ENCODE measurements at regions not wholly inside any gene's neighbourhood (a gene's known extent, or its start where the extent isn't known, plus 50 kb on each side); places are given as distances from the start of the nearest gene placed in this dataset.
A peak's percentile ranks its signal among the peaks of the same experiment; 100 is the strongest.
"Not testable (repeated sequence)": the region's sequence is repeated elsewhere in the genome, so short reads cannot be mapped to it uniquely, and the experiment has no call there.

GRCh38 chr6:19934996-19935591 is 97.9 kb downstream of the ID4 start:
- peak in 1 of 2 donors; percentile 64 for ATAC-seq
- in situ Hi-C loops (cut with MboI; ENCODE audit: low sequenced_read_pairs in 4 of 4) (no loop called here), intact Hi-C loops (cut with DNase I; ENCODE audit: low total_unique reads) (no loop called here)
- Histone ChIP-seq H3K4me1 (no peaks in the 10 kb centered on the region), H3K4me3 (no peak overlapping the region), H3K27ac (no peak overlapping the region), H3K9me3 (no peaks in the 10 kb centered on the region), H3K27me3 (no peaks in the 10 kb centered on the region), H3K36me3 (no peaks in the 10 kb centered on the region)
- TF ChIP-seq CTCF (IDR thresholded peaks at IDR 0.05 in 4 of 5, conservative IDR thresholded peaks at IDR 0.05 in 1 of 5) (no peak), POLR2A (IDR thresholded peaks at IDR 0.05) (no peak)
- DNase-seq: peak in 1 of 2 donors; percentile 37

DNA sequence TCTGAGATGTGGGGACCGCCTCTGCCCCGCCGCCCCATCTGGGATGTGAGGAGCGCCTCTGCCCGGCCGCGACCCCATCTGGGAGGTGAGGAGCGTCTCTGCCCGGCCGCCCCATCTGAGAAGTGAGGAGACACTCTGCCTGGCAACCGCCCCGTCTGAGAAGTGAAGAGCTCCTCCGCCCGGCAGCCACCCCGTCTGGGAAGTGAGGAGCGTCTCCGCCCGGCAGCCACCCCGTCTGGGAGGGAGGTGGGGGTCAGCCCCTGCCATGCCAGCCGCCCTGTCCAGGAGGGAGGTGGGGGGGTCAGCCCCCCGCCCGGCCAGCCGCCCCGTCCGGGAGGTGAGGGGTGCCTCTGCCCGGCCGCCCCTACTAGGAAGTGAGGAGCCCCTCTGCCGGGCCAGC is 102.2 kb downstream of the ID4 start:
- H3K27ac ChIP-seq; H3K9me3 ChIP-seq; DNase-seq; intact Hi-C loops (cut with DNase I; ENCODE audit: low total_unique reads); H3K36me3 ChIP-seq; in situ Hi-C loops (cut with MboI; ENCODE audit: low sequenced_read_pairs in 4 of 4); ATAC-seq; H3K4me1 ChIP-seq; H3K4me3 ChIP-seq; H3K27me3 ChIP-seq: not testable (repeated sequence)

- ATAC-seq; H3K27ac ChIP-seq; H3K9me3 ChIP-seq; H3K27me3 ChIP-seq; in situ Hi-C loops (cut with MboI; ENCODE audit: low sequenced_read_pairs in 4 of 4); DNase-seq; H3K4me3 ChIP-seq; intact Hi-C loops (cut with DNase I; ENCODE audit: low total_unique reads); H3K36me3 ChIP-seq; H3K4me1 ChIP-seq: not testable (repeated sequence)
Observed at GRCh38 chr6:19939926-19940325, 102.8 kb downstream of the ID4 start.

GRCh38 chr6:19943042-19943441 is 105.9 kb downstream of the ID4 start:
- Histone ChIP-seq H3K9me3 (no peaks in the 10 kb centered on the region), H3K4me3 (no peak overlapping the region), H3K4me1 (no peaks in the 10 kb centered on the region), H3K36me3 (no peaks in the 10 kb centered on the region), H3K27me3 (no peaks in the 10 kb centered on the region), H3K27ac (no peak overlapping the region)
- no peak for ATAC-seq
- in situ Hi-C loops (cut with MboI; ENCODE audit: low sequenced_read_pairs in 4 of 4): no loop called here
- no peak for TF ChIP-seq POLR2A (IDR thresholded peaks at IDR 0.05)
- no peak for TF ChIP-seq CTCF (IDR thresholded peaks at IDR 0.05 in 4 of 5, conservative IDR thresholded peaks at IDR 0.05 in 1 of 5)
- intact Hi-C loops (cut with DNase I; ENCODE audit: low total_unique reads): no loop called here
- DNase-seq: no peak

GRCh38 chr6:19945843-19946358 is 108.7 kb downstream of the ID4 start:
- H3K27ac ChIP-seq: no peak overlapping the region
- no peaks in the 10 kb centered on the region for H3K4me1 ChIP-seq
- TF ChIP-seq CTCF (IDR thresholded peaks at IDR 0.05 in 4 of 5, conservative IDR thresholded peaks at IDR 0.05 in 1 of 5): no peak
- no peak for TF ChIP-seq POLR2A (IDR thresholded peaks at IDR 0.05)
- in situ Hi-C loops (cut with MboI; ENCODE audit: low sequenced_read_pairs in 4 of 4) (no loop called here), intact Hi-C loops (cut with DNase I; ENCODE audit: low total_unique reads) (no loop called here)
- ATAC-seq: no peak
- no peak overlapping the region for H3K4me3 ChIP-seq
- no peaks in the 10 kb centered on the region for H3K27me3 ChIP-seq
- no peak for DNase-seq
- H3K9me3 ChIP-seq: no peaks in the 10 kb centered on the region
- no peaks in the 10 kb centered on the region for H3K36me3 ChIP-seq

DNA sequence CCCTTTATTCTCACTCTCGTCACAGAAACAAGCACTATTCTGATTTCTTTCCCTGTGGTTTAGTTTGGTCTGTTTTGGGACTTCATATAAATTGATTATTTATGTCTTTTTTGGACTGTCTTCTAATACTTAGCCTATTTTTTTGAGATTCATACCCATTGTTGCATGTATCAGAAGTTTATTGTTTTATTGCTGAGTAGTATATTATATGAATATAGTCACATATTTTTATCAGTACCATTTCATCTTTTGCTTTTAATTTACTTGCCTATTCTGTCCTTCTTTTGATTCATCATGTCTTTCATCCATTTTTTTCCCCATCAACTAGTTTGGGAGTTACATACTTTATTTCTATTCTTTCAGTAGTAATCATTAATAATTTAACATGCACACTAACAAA is 112.0 kb downstream of the ID4 start:
- in situ Hi-C loops (cut with MboI; ENCODE audit: low sequenced_read_pairs in 4 of 4): no loop called here
- ATAC-seq (no peak), DNase-seq (no peak)
- H3K9me3 ChIP-seq: no peaks in the 10 kb centered on the region
- no peaks in the 10 kb centered on the region for H3K4me1 ChIP-seq
- intact Hi-C loops (cut with DNase I; ENCODE audit: low total_unique reads): no loop called here
- TF ChIP-seq POLR2A (IDR thresholded peaks at IDR 0.05) (no peak), CTCF (IDR thresholded peaks at IDR 0.05 in 4 of 5, conservative IDR thresholded peaks at IDR 0.05 in 1 of 5) (no peak)
- H3K27me3 ChIP-seq: no peaks in the 10 kb centered on the region
- H3K27ac ChIP-seq: no peak overlapping the region
- H3K4me3 ChIP-seq: no peak overlapping the region
- H3K36me3 ChIP-seq: no peaks in the 10 kb centered on the region
